AG09319 (cell line): ENCODE measurements at regions not wholly inside any gene's neighbourhood (a gene's known extent, or its start where the extent isn't known, plus 50 kb on each side); places are given as distances from the start of the nearest gene placed in this dataset.

ENCODE experiments used
- DNase-seq: peaks from one replicate; pipeline ENCODE4 v3.0.0-alpha.2; 2010; ENCODE audit warnings: low read depth; ENCODE audit errors: extremely low read depth
- CTCF ChIP-seq: IDR thresholded peaks from 2 replicates; pipeline ENCODE4 v1.5.1; 2011; ENCODE audit warnings: low read depth, mild to moderate bottlenecking, inconsistent platforms, low read length, moderate library complexity

- TF ChIP-seq CTCF = no peak
- no peak for DNase-seq
Observed at GRCh38 chr10:105509517-105509916, 868.4 kb downstream of the SORCS3 start.

- DNase-seq = no peak
- TF ChIP-seq CTCF = no peak
Observed at GRCh38 chr10:105506262-105506661, 865.2 kb downstream of the SORCS3 start.

- DNase-seq = no peak
- no peak for TF ChIP-seq CTCF
Observed at GRCh38 chr10:105503714-105504113, 862.6 kb downstream of the SORCS3 start.

- no peak for DNase-seq
- TF ChIP-seq CTCF = no peak
Observed at GRCh38 chr10:105502058-105502457, 861.0 kb downstream of the SORCS3 start.

- TF ChIP-seq CTCF = no peak
- no peak for DNase-seq
Observed at GRCh38 chr10:105494944-105495343, 853.9 kb downstream of the SORCS3 start.

GRCh38 chr10:105494303-105494702 lies 853.2 kb downstream of the SORCS3 start:
- no peak for TF ChIP-seq CTCF
- no peak for DNase-seq

- DNase-seq = no peak
- no peak for TF ChIP-seq CTCF
Observed at GRCh38 chr10:105473170-105473569, 832.1 kb downstream of the SORCS3 start.
